K562 (cell line): ENCODE measurements at regions not wholly inside any gene's neighbourhood (a gene's known extent, or its start where the extent isn't known, plus 50 kb on each side); places are given as distances from the start of the nearest gene placed in this dataset.
"Not testable (repeated sequence)": the region's sequence is repeated elsewhere in the genome, so short reads cannot be mapped to it uniquely, and the experiment has no call there.

Experiments
- ATAC-seq: fragments of 200-7000 bp; cut with Tn5 transposase; 3 replicates; pipeline ENCODE4 v1.9.1; 2020; ENCODE audit warnings: moderate library complexity
- BruUV-seq: library from RNA; stranded (reverse); fragments of 400-500 nt; replicated peaks from 2 replicates; lab custom pipeline; 2021; lab: Mats Ljungman, UMichigan
- CTCF ChIA-PET: fragments of 300-600 bp; formaldehyde crosslinking; extraction: SDS; loops from one replicate; lab custom pipeline; 2021; ENCODE audit warnings: low intra/inter-chr PET ratio; lab: Yijun Ruan, JAX
- POLR2A ChIA-PET: fragments of 300-600, 350-650 bp; sonication (Branson Sonifier 250); formaldehyde crosslinking; extraction: SDS; loops from one replicate; lab custom pipeline; 2021; ENCODE audit warnings: antibody characterized with exemption, inconsistent platforms; lab: Yijun Ruan, JAX
- DNase-seq, 4 experiments: peaks; one replicate each; pipeline versions ENCODE4 v3.0.0 to v3.0.0-alpha.2; 2011 to 2018; ENCODE audit warnings: low spot score in 3 of 4, mixed read lengths in 3 of 4; ENCODE audit errors: extremely low read depth in 1 of 4
- FAIRE-seq: peaks from 2 replicates; lab custom pipeline; 2011; peaks lifted over from hg19 to GRCh38; lab: Jason Lieb, UNC
- H2AFZ ChIP-seq: 2 replicates; pipeline ENCODE4 v1.6.0; 2011; ENCODE audit warnings: low read depth, low read length, control low read depth, inconsistent platforms
- H3K27ac ChIP-seq: fragments of 200-600 bp; 3 replicates; pipeline ENCODE4 v1.8.0; 2011; ENCODE audit warnings: low read depth, mild to moderate bottlenecking, control low read depth, inconsistent platforms, low read length, moderate library complexity, mixed read lengths; ENCODE audit errors: extremely low read depth
- H3K27me3 ChIP-seq, 2 experiments: fragments of 300-600 bp in 1 of 2; 2 replicates in 1 of 2; 3 replicates in 1 of 2; pipeline versions ENCODE4 v1.6.0 to v1.8.0; 2011; ENCODE audit warnings: inconsistent platforms in 2 of 2, low read length in 2 of 2, mild to moderate bottlenecking in 1 of 2, mixed read lengths in 1 of 2, moderate library complexity in 1 of 2; ENCODE audit not compliant: control insufficient read depth in 2 of 2, insufficient read depth in 2 of 2
- H3K36me3 ChIP-seq: fragments of 300-600 bp; 3 replicates; pipeline ENCODE4 v1.8.0; 2011; ENCODE audit warnings: mild to moderate bottlenecking, low read length, inconsistent platforms; ENCODE audit not compliant: control insufficient read depth, insufficient read depth
- H3K4me1 ChIP-seq, 2 experiments: fragments of 200-600 bp in 1 of 2; replicated peaks in 1 of 2; 2 replicates in 1 of 2; 3 replicates in 1 of 2; pipeline versions ENCODE4 v1.5.1 to v1.8.0; 2011; ENCODE audit warnings: inconsistent platforms in 2 of 2, low read length in 2 of 2, mild to moderate bottlenecking in 1 of 2, mixed read lengths in 1 of 2, moderate library complexity in 1 of 2; ENCODE audit not compliant: control insufficient read depth in 2 of 2, insufficient read depth in 2 of 2
- H3K4me2 ChIP-seq: 2 replicates; pipeline ENCODE4 v1.6.1; 2011; ENCODE audit warnings: low read length, control low read depth, inconsistent platforms, mixed read lengths; ENCODE audit not compliant: insufficient read depth
- H3K4me3 ChIP-seq: fragments of 200-600 bp; sonication (generic), shearing (Covaris generic); 2 replicates; pipeline ENCODE4 v1.5.1; 2016; ENCODE audit warnings: control low read depth, inconsistent platforms
- H3K79me2 ChIP-seq: fragments of 200-600 bp; 3 replicates; pipeline ENCODE4 v1.8.0; 2011; ENCODE audit warnings: low read length, inconsistent platforms; ENCODE audit not compliant: control insufficient read depth, insufficient read depth
- H3K9ac ChIP-seq, 2 experiments: 2 replicates each; pipeline versions ENCODE4 v1.6.0 to v1.6.1; 2011; ENCODE audit warnings: low read depth in 2 of 2, low read length in 2 of 2, control low read depth in 1 of 2, inconsistent platforms in 1 of 2, mild to moderate bottlenecking in 1 of 2, mixed read lengths in 1 of 2; ENCODE audit not compliant: insufficient read depth in 1 of 2
- H3K9me1 ChIP-seq: one replicate; pipeline ENCODE4 v1.6.0; 2011; ENCODE audit warnings: inconsistent platforms, mild to moderate bottlenecking, low read length, moderate library complexity; ENCODE audit not compliant: control insufficient read depth, insufficient read depth
- H3K9me3 ChIP-seq: replicated peaks from 2 replicates; pipeline ENCODE4 v1.5.1; 2011; ENCODE audit warnings: low read depth, low read length, inconsistent platforms; ENCODE audit not compliant: control insufficient read depth, insufficient read depth
- H4K20me1 ChIP-seq: replicated peaks from 2 replicates; pipeline ENCODE4 v1.6.1; 2011; ENCODE audit warnings: low read length, inconsistent platforms, mixed read lengths; ENCODE audit not compliant: control insufficient read depth, insufficient read depth
- KAT2B ChIP-seq: IDR thresholded peaks from one replicate; pipeline ENCODE4 v1.6.1; 2012; ENCODE audit warnings: low read depth, mild to moderate bottlenecking, control low read depth, inconsistent platforms, low read length, moderate library complexity
- WGBS: fragments of 100-300 bp; shearing (Covaris generic); methylation state at CpG from one replicate; pipeline ENCODE4 v1.1.6; 2016; ENCODE audit warnings: low coverage, mixed read lengths; ENCODE audit not compliant: insufficient coverage; ENCODE audit errors: missing lambda C conversion rate; 5-methylcytosine and 5-hydroxymethylcytosine counted together
- in situ Hi-C: fragments of 300-500 bp; cut with MboI; formaldehyde crosslinking; loops from 4 replicates; pipeline ENCODE4 v1.15.0; 2018; ENCODE audit warnings: inconsistent platforms, mixed read lengths
- intact Hi-C: fragments of 100-400 bp; cut with micrococcal nuclease; formaldehyde crosslinking; loops from 2 replicates; pipeline ENCODE4 v1.14.2; 2022
- TF ChIP-seq, protein P1 (sequence below): fragments of 450-650 bp; formaldehyde crosslinking; IDR thresholded peaks from 2 replicates; pipeline ENCODE4 v1.4.0; 2020; ENCODE audit warnings: mild to moderate bottlenecking, moderate library complexity

DNA sequence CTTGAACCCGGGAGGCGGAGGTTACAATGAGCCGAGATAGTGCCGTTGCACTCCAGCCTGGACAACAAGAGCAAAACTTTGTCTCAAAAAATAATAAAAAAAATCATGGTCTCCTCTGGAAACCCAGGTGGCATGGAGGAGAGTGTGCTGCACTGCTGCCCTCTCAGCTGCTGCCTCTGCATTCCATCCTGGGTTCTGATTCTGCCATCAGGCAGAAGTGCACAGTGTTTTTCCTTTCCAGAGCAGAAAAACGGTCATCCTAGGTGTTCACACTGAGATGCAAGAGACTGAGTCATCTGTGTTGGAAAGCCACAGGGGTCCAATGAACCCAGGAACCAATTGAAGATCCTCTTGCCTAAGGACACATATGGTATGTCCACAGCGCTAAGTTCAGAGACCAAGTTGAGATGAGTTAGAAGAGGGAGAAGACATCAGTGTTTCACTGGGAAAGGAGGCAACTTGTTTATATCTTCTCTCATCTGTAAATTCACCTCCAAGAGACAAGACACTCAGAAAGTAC lies 88.8 kb upstream of the DMRT1 start (continued):
- TF ChIP-seq, protein P1, sequence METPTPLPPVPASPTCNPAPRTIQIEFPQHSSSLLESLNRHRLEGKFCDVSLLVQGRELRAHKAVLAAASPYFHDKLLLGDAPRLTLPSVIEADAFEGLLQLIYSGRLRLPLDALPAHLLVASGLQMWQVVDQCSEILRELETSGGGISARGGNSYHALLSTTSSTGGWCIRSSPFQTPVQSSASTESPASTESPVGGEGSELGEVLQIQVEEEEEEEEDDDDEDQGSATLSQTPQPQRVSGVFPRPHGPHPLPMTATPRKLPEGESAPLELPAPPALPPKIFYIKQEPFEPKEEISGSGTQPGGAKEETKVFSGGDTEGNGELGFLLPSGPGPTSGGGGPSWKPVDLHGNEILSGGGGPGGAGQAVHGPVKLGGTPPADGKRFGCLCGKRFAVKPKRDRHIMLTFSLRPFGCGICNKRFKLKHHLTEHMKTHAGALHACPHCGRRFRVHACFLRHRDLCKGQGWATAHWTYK (CRISPR knock-in tag), result no peak
- no peak for TF ChIP-seq KAT2B

DNA sequence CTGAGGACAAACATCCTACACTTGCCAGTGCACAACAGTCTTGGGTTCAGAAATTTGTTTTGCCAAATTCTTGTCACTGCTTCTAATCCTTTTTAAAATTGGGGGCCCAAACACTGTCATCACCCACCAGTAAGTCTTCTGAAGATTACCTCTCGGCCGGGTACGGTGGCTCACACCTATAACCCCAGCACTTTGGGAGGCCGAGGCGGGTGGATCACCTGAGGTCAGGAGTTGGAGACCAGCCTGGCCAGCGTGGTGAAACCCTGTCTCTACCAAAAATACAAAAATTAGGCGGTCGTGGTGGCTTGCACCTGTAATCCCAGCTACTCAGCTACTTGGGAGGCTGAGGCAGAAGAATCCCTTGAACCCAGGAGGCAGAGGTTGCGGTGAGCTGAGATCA lies 87.8 kb upstream of the DMRT1 start:
- H3K9me1 ChIP-seq, H3K9ac ChIP-seq, POLR2A ChIA-PET, H3K9me3 ChIP-seq, H3K79me2 ChIP-seq, H3K4me1 ChIP-seq, BruUV-seq, H4K20me1 ChIP-seq, ATAC-seq, FAIRE-seq, H3K4me3 ChIP-seq, H2AFZ ChIP-seq, H3K36me3 ChIP-seq, H3K27ac ChIP-seq, H3K4me2 ChIP-seq, DNase-seq, intact Hi-C loops, H3K27me3 ChIP-seq, CTCF ChIA-PET: not testable (repeated sequence)
- WGBS, result 5% methylated on average over 9 of the region's 9 CpGs
- in situ Hi-C loops, result loop anchor here (25.0 kb wide), 1 partner anchor 141 kb away; no protein-coding TSS in a partner anchor
